OCI-LY7 (cell line): ENCODE measurements at regions not wholly inside any gene's neighbourhood (a gene's known extent, or its start where the extent isn't known, plus 50 kb on each side); places are given as distances from the start of the nearest gene placed in this dataset.

Experiments
- BruUV-seq: library from RNA; stranded (reverse); fragments of 400-500 nt; replicated peaks from 2 replicates; lab custom pipeline; 2021; lab: Mats Ljungman, UMichigan
- CTCF ChIA-PET: fragments of 300-600 bp; sonication (Branson Sonifier 250); formaldehyde crosslinking; loops from one replicate; lab custom pipeline; 2022; ENCODE audit warnings: antibody characterized with exemption; ENCODE audit not compliant: unreplicated experiment; lab: Charles Lee
- POLR2A ChIA-PET: fragments of 300-600 bp; sonication (Branson Sonifier 250); formaldehyde crosslinking; loops from one replicate; lab custom pipeline; 2022; ENCODE audit warnings: antibody characterized with exemption; lab: Charles Lee
- DNase-seq: peaks from one replicate; pipeline ENCODE4 v3.0.0-alpha.2; 2015; ENCODE audit warnings: low spot score
- H2AFZ ChIP-seq: fragments of 200-600 bp; sonication (generic), shearing (Covaris generic); 2 replicates; pipeline ENCODE4 v1.6.1; 2014; ENCODE audit warnings: mild to moderate bottlenecking, antibody characterized with exemption, low read length, moderate library complexity
- H3K27ac ChIP-seq: fragments of 200-600 bp; sonication (generic); 2 replicates; pipeline ENCODE4 v1.5.1; 2014; ENCODE audit warnings: mixed run types, low read depth, mild to moderate bottlenecking, moderate library complexity, low read length, inconsistent platforms; ENCODE audit not compliant: poor library complexity, severe bottlenecking
- H3K36me3 ChIP-seq: fragments of 200-600 bp; sonication (generic); 2 replicates; pipeline ENCODE4 v1.6.1; 2014; ENCODE audit warnings: mild to moderate bottlenecking, antibody characterized with exemption, low read length, moderate library complexity, mixed read lengths; ENCODE audit not compliant: insufficient read depth
- H3K4me1 ChIP-seq: fragments of 200-600 bp; sonication (generic); 2 replicates; pipeline ENCODE4 v1.5.1; 2014; ENCODE audit warnings: mild to moderate bottlenecking, low read length; ENCODE audit not compliant: insufficient read depth, poor library complexity, severe bottlenecking
- H3K4me2 ChIP-seq: fragments of 200-600 bp; sonication (generic); 2 replicates; pipeline ENCODE4 v1.6.1; 2014; ENCODE audit warnings: mild to moderate bottlenecking, low read length
- H3K4me3 ChIP-seq: fragments of 200-600 bp; sonication (generic); 2 replicates; pipeline ENCODE4 v1.5.1; 2014; ENCODE audit warnings: mild to moderate bottlenecking, low read depth, low read length; ENCODE audit not compliant: poor library complexity, severe bottlenecking
- H3K79me2 ChIP-seq: fragments of 200-600 bp; sonication (generic); 2 replicates; pipeline ENCODE4 v1.6.1; 2016; ENCODE audit warnings: low read depth, mild to moderate bottlenecking, low read length, moderate library complexity, mixed read lengths; ENCODE audit not compliant: insufficient read depth
- H3K9me2 ChIP-seq: fragments of 200-600 bp; sonication (generic); 2 replicates; pipeline ENCODE4 v1.6.1; 2016; ENCODE audit warnings: mild to moderate bottlenecking, low read length, mixed read lengths; ENCODE audit not compliant: insufficient read depth
- H3K9me3 ChIP-seq: fragments of 200-600 bp; sonication (generic); 2 replicates; pipeline ENCODE4 v1.6.1; 2014; ENCODE audit warnings: mild to moderate bottlenecking, mixed run types, low read length, mixed read lengths
- H4K20me1 ChIP-seq: fragments of 200-600 bp; sonication (generic); 2 replicates; pipeline ENCODE4 v1.6.1; 2014; ENCODE audit warnings: mild to moderate bottlenecking, antibody characterized with exemption, low read length, moderate library complexity, mixed read lengths; ENCODE audit not compliant: insufficient read depth
- CTCF ChIP-seq: fragments of 200-600 bp; sonication (generic); conservative IDR thresholded peaks from 2 replicates; pipeline ENCODE4 v1.5.1; 2014; ENCODE audit warnings: mild to moderate bottlenecking, antibody characterized with exemption, low read length, moderate library complexity, mixed read lengths
- EZH2phosphoT487 ChIP-seq: fragments of 200-600 bp; sonication (generic); IDR thresholded peaks from 2 replicates; pipeline ENCODE4 v1.6.1; 2018; ENCODE audit warnings: low read depth, borderline replicate concordance, mild to moderate bottlenecking, mixed run types, antibody characterized with exemption, low read length, moderate library complexity, mixed read lengths
- intact Hi-C: fragments of 100-400 bp; cut with micrococcal nuclease; formaldehyde crosslinking; loops from one replicate; pipeline ENCODE4 v1.10.0; 2022; ENCODE audit not compliant: unreplicated experiment

- POLR2A ChIA-PET, result interaction anchor here (0.6 to 0.7 kb wide), 2 partner anchors 12 to 89 kb away, joined by 3 read pairs; no protein-coding TSS in a partner anchor
- Histone ChIP-seq H2AFZ (no peak overlapping the region), H3K4me2 (no peak overlapping the region), H3K36me3 (no peaks in the 10 kb centered on the region), H3K79me2 (no peaks in the 10 kb centered on the region), H3K9me2 (no peaks in the 10 kb centered on the region), H4K20me1 (no peaks in the 10 kb centered on the region), H3K4me3 (no peak overlapping the region), H3K9me3 (no peaks in the 10 kb centered on the region), H3K4me1 (no peaks in the 10 kb centered on the region), H3K27ac (no peak overlapping the region)
- no peak for DNase-seq
- intact Hi-C loops, result loop anchor here (10.0 kb wide), 1 partner anchor 638 kb away; no protein-coding TSS in a partner anchor
- no peak for TF ChIP-seq CTCF
- no peak for TF ChIP-seq EZH2phosphoT487
- BruUV-seq, result no TSS peak
- CTCF ChIA-PET, result no interaction called here
These were observed 920.9 kb upstream of the PABPC4L start for GRCh38 chr4:135122457-135122856.

- H3K9me3 ChIP-seq, result no peaks in the 10 kb centered on the region
- no peaks in the 10 kb centered on the region for H3K9me2 ChIP-seq
- H4K20me1 ChIP-seq, result no peaks in the 10 kb centered on the region
- H3K4me2 ChIP-seq, result no peak overlapping the region
- H3K4me3 ChIP-seq, result no peak overlapping the region
- H3K4me1 ChIP-seq, result no peaks in the 10 kb centered on the region
- ChIA-PET POLR2A (no interaction called here), CTCF (no interaction called here)
- H3K27ac ChIP-seq, result no peak overlapping the region
- H3K36me3 ChIP-seq, result no peaks in the 10 kb centered on the region
- intact Hi-C loops, result loop anchor here (10.0 kb wide), 1 partner anchor 635 kb away; no protein-coding TSS in a partner anchor
- no peaks in the 10 kb centered on the region for H3K79me2 ChIP-seq
- TF ChIP-seq CTCF (no peak), EZH2phosphoT487 (no peak)
- no peak for DNase-seq
- no TSS peak for BruUV-seq
- no peak overlapping the region for H2AFZ ChIP-seq
These were observed 918.6 kb upstream of the PABPC4L start for GRCh38 chr4:135120195-135120594.

GRCh38 chr4:135114079-135114478 lies 912.5 kb upstream of the PABPC4L start:
- POLR2A ChIA-PET, result no interaction called here
- Histone ChIP-seq H3K36me3 (no peaks in the 10 kb centered on the region), H3K9me2 (no peaks in the 10 kb centered on the region), H3K27ac (no peak overlapping the region), H3K79me2 (no peaks in the 10 kb centered on the region), H3K9me3 (no peaks in the 10 kb centered on the region), H3K4me3 (no peak overlapping the region), H2AFZ (no peak overlapping the region), H3K4me2 (no peak overlapping the region), H4K20me1 (no peaks in the 10 kb centered on the region), H3K4me1 (no peaks in the 10 kb centered on the region)
- BruUV-seq, result no TSS peak
- TF ChIP-seq EZH2phosphoT487, result no peak
- no peak for TF ChIP-seq CTCF
- intact Hi-C loops, result no loop called here
- no peak for DNase-seq
- CTCF ChIA-PET, result no interaction called here
